Pancreas (tissue), 10 donors: ENCODE measurements at regions not wholly inside any gene's neighbourhood (a gene's known extent, or its start where the extent isn't known, plus 50 kb on each side); places are given as distances from the start of the nearest gene placed in this dataset.

Source experiments
- ATAC-seq, 4 donors: fragments of 200-7000 bp; cut with Tn5 transposase; one replicate each; pipeline versions ENCODE4 v1.8.0 to v1.9.1; 2020; ENCODE audit warnings: mild to moderate bottlenecking in 4 of 4, moderate library complexity in 4 of 4
- DNase-seq, 6 donors: peaks; one replicate each; pipeline ENCODE4 v3.0.0-alpha.2; 2020
- FAIRE-seq: peaks from 2 replicates; lab custom pipeline; 2012; peaks lifted over from hg19 to GRCh38; lab: Jason Lieb, UNC
- H3K27ac ChIP-seq, 4 donors: fragments of 200-600 bp; sonication (generic); 1 replicate in 3 of 4; 2 replicates in 1 of 4; pipeline versions ENCODE4 v1.5.0 to v1.8.0; 2020
- H3K27me3 ChIP-seq, 4 donors: fragments of 200-600 bp; one replicate each; pipeline ENCODE4 v1.8.0; 2021
- H3K36me3 ChIP-seq, 3 donors: fragments of 200-600 bp; sonication (generic) in 1 of 3; one replicate each; pipeline versions ENCODE4 v1.5.0 to v1.8.0; 2020 to 2021
- H3K4me1 ChIP-seq, 3 donors: fragments of 200-600 bp; one replicate each; pipeline ENCODE4 v1.8.0; 2021
- H3K4me3 ChIP-seq, 4 donors: fragments of 200-600 bp; sonication (generic) in 2 of 4; one replicate each; pipeline versions ENCODE4 v1.5.0 to v1.8.0; 2020 to 2021
- H3K9me3 ChIP-seq, 4 donors: fragments of 200-600 bp; one replicate each; pipeline ENCODE4 v1.8.0; 2021
- CTCF ChIP-seq, 4 donors: fragments of 200-600 bp; sonication (generic) in 3 of 4; IDR thresholded peaks; one replicate each; pipeline versions ENCODE4 v1.5.0 to v1.8.0; 2021; ENCODE audit warnings: antibody characterized with exemption in 4 of 4
- WGBS, 2 donors: extraction: QIAGEN DNeasy Blood & Tissue Kit; methylation state at CpG; one replicate each; pipeline ENCODE4 v1.1.7; 2013; 5-methylcytosine and 5-hydroxymethylcytosine counted together
- intact Hi-C, 3 donors: fragments of 100-400 bp; cut with DNase I; formaldehyde crosslinking; loops; one replicate each; pipeline versions ENCODE4 v1.11.1 to v1.14.2; 2022
- donor health status: healthy with polysubstance abuse.
- donor health status: DM: no; HTN: no; CAD: no; lungs with moderate emphysema.
- donor health status: DM: no; HTN: no; CAD: no.
- donor health status: control.
- donor health status: control.
- donor health status: Bipolar disorder and iron deficiency.
- donor health status: DM: yes; HTN: yes; CAD: no.
- donor health status: DM: no; HTN: no; CAD: no.
- donor health status: DM: no; HTN: no; CAD: no.
- donor health status: DM: yes; HTN: yes; CAD: no.

- Histone ChIP-seq H3K27ac (no peak overlapping the region), H3K4me1 (no peaks in the 10 kb centered on the region), H3K36me3 (no peaks in the 10 kb centered on the region), H3K27me3 (no peaks in the 10 kb centered on the region), H3K4me3 (no peak overlapping the region), H3K9me3 (no peaks in the 10 kb centered on the region)
- FAIRE-seq, result no peak
- no peak for TF ChIP-seq CTCF (IDR thresholded peaks at IDR 0.05)
- ATAC-seq, result no peak
- intact Hi-C loops, result no loop called here
- 74 to 81% methylated on average over 3 of the region's 3 CpGs for WGBS, 2 donors
- no peak for DNase-seq
These were observed 277.0 kb upstream of the ZEB2 start for GRCh38 chr2:144796936-144797335.

GRCh38 chr2:144796164-144796563, 276.2 kb upstream of the ZEB2 start:
- ATAC-seq, result no peak
- Histone ChIP-seq H3K4me1 (no peaks in the 10 kb centered on the region), H3K4me3 (no peak overlapping the region), H3K27ac (no peak overlapping the region), H3K27me3 (no peaks in the 10 kb centered on the region), H3K36me3 (no peaks in the 10 kb centered on the region), H3K9me3 (no peaks in the 10 kb centered on the region)
- no peak for DNase-seq
- no peak for FAIRE-seq
- TF ChIP-seq CTCF (IDR thresholded peaks at IDR 0.05), result no peak
- WGBS, 2 donors, result 62 to 63% methylated on average over 2 of the region's 2 CpGs
- intact Hi-C loops, result no loop called here

GRCh38 chr2:144785253-144785652, 265.3 kb upstream of the ZEB2 start:
- H3K27ac ChIP-seq, result no peak overlapping the region
- no peaks in the 10 kb centered on the region for H3K36me3 ChIP-seq
- intact Hi-C loops, result no loop called here
- no peak for TF ChIP-seq CTCF (IDR thresholded peaks at IDR 0.05)
- 73 to 83% methylated on average over 5 of the region's 5 CpGs for WGBS, 2 donors
- FAIRE-seq, result no peak
- no peaks in the 10 kb centered on the region for H3K9me3 ChIP-seq
- H3K4me3 ChIP-seq, result no peak overlapping the region
- DNase-seq, result no peak
- ATAC-seq, result no peak
- H3K27me3 ChIP-seq, result no peaks in the 10 kb centered on the region
- no peaks in the 10 kb centered on the region for H3K4me1 ChIP-seq

GRCh38 chr2:144780983-144781382, 261.1 kb upstream of the ZEB2 start:
- FAIRE-seq (no peak), DNase-seq (no peak), ATAC-seq (no peak)
- H3K27ac ChIP-seq, result no peak overlapping the region
- no peaks in the 10 kb centered on the region for H3K36me3 ChIP-seq
- H3K27me3 ChIP-seq, result no peaks in the 10 kb centered on the region
- no peaks in the 10 kb centered on the region for H3K9me3 ChIP-seq
- H3K4me1 ChIP-seq, result no peaks in the 10 kb centered on the region
- no peak overlapping the region for H3K4me3 ChIP-seq
- WGBS, 2 donors, result 72 to 82% methylated on average over 3 of the region's 3 CpGs
- TF ChIP-seq CTCF (IDR thresholded peaks at IDR 0.05), result no peak
- intact Hi-C loops, result no loop called here

- ATAC-seq, result no peak
- intact Hi-C loops, result no loop called here
- FAIRE-seq, result no peak
- H3K27ac ChIP-seq, result no peak overlapping the region
- no peak overlapping the region for H3K4me3 ChIP-seq
- no peak for DNase-seq
- no peaks in the 10 kb centered on the region for H3K9me3 ChIP-seq
- TF ChIP-seq CTCF (IDR thresholded peaks at IDR 0.05), result no peak
- H3K36me3 ChIP-seq, result no peaks in the 10 kb centered on the region
- H3K4me1 ChIP-seq, result no peaks in the 10 kb centered on the region
- H3K27me3 ChIP-seq, result no peaks in the 10 kb centered on the region
These were observed 256.8 kb upstream of the ZEB2 start for GRCh38 chr2:144776766-144777165.
